Activated T-helper 17 cell treated with anti-CD3 and anti-CD28 coated beads, Interleukin-2, amount 50 U/mL, for 72 hours (primary cell): ENCODE measurements at regions not wholly inside any gene's neighbourhood (a gene's known extent, or its start where the extent isn't known, plus 50 kb on each side); places are given as distances from the start of the nearest gene placed in this dataset.

Experiments used
- ATAC-seq: fragments of 150-1000 bp; cut with Tn5 transposase; replicated peaks from 2 replicates; pipeline ENCODE4 v1.10.0; 2021; ENCODE audit warnings: mild to moderate bottlenecking, moderate library complexity
- H3K27ac Mint-ChIP-seq: one replicate; pipeline ENCODE4 v1.8.0; 2022; ENCODE audit warnings: mixed read lengths
- H3K27me3 Mint-ChIP-seq: one replicate; pipeline ENCODE4 v1.8.0; 2022; ENCODE audit warnings: mixed read lengths
- H3K36me3 Mint-ChIP-seq: one replicate; pipeline ENCODE4 v1.8.0; 2022; ENCODE audit warnings: low read depth, mild to moderate bottlenecking, mixed read lengths
- H3K4me1 Mint-ChIP-seq: one replicate; pipeline ENCODE4 v1.8.0; 2022; ENCODE audit warnings: mixed read lengths
- H3K4me3 Mint-ChIP-seq: one replicate; pipeline ENCODE4 v1.8.0; 2022; ENCODE audit warnings: mild to moderate bottlenecking, mixed read lengths
- H3K9me3 Mint-ChIP-seq: one replicate; pipeline ENCODE4 v1.8.0; 2022; ENCODE audit warnings: mixed read lengths

DNA sequence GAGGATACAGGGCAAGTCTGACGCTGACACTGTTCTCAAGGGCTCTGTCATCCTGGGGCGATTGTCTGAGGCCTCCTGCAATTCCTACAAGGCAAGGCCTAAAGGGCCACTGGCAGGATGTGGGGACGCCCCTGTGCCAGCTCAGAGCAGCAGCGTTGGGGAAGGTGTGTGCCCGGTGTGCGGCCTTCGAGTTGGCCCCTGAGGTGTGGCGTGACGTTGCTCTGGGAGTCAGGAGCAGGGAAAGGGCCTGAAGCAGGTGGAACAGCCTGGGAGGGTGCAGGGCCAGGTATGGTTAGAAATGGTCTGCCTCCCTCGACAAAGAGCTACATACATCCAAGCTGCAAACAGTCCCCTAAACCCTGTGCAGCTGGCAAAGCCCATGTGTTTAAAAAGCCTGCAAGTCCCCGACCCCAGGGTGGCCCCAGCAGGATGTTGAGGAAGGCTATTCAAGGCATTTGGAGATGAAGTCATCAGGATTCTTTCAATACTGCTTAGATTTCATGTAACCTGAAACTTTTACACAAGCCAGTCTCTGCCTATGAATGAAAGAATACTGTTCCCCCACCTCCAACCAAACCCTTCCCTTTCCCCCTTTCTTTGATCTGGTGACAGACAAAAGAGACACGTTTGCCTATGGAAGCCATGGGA is 142.5 kb upstream of the TNS3 start:
- Mint-ChIP-seq H3K27me3 (no peaks in the 10 kb centered on the region), H3K9me3 (no peaks in the 10 kb centered on the region), H3K27ac (no peak overlapping the region), H3K4me1 (no peaks in the 10 kb centered on the region), H3K4me3 (no peak overlapping the region), H3K36me3 (no peaks in the 10 kb centered on the region)
- no peak for ATAC-seq

DNA sequence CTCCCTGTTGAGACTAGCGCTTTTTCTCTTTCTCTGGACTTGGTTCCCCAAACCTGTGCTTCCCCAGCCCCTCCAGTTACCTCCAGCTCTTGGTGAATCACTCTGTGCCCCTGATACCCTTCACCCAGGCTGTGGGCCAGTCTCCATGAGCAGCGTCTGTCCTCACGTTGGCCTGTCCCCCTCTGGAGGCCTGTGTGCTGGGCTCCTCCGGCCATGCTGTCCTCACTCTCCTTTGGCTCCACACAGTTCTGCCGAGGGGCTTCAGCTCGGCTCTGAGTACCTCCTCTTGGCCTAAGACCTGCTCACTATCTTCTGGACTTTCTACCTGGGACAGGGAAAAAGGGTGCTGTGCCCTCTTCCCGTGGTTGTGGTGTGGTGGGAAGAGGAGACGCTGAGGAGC is 140.2 kb upstream of the TNS3 start:
- Mint-ChIP-seq H3K4me1 (no peaks in the 10 kb centered on the region), H3K27ac (no peak overlapping the region), H3K9me3 (no peaks in the 10 kb centered on the region), H3K4me3 (no peak overlapping the region), H3K36me3 (no peaks in the 10 kb centered on the region), H3K27me3 (no peaks in the 10 kb centered on the region)
- ATAC-seq = no peak

GRCh38 chr7:47721670-47722069 is 139.8 kb upstream of the TNS3 start:
- H3K9me3 Mint-ChIP-seq = no peaks in the 10 kb centered on the region
- no peaks in the 10 kb centered on the region for H3K27me3 Mint-ChIP-seq
- no peak for ATAC-seq
- no peak overlapping the region for H3K27ac Mint-ChIP-seq
- no peaks in the 10 kb centered on the region for H3K4me1 Mint-ChIP-seq
- H3K36me3 Mint-ChIP-seq = no peaks in the 10 kb centered on the region
- H3K4me3 Mint-ChIP-seq = no peak overlapping the region

DNA sequence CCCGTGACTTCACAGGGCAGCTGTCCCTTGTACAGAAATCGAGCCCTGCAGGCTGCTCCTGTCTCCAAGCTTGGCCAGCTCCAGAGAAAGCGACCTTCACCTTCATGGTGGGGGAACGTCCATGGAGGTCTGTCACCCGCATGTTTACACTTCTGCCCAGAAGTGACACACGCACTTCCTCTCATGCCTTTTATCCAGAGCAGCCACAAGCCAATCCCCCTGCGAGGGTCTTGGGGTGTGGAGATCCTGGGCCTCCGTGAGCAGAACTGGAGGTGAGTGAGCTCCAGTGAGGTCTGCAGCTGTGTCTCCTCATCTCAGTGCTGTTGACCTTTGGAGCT is 139.0 kb upstream of the TNS3 start:
- no peak for ATAC-seq
- Mint-ChIP-seq H3K27me3 (no peaks in the 10 kb centered on the region), H3K9me3 (no peaks in the 10 kb centered on the region), H3K4me3 (no peak overlapping the region), H3K4me1 (no peaks in the 10 kb centered on the region), H3K27ac (no peak overlapping the region), H3K36me3 (no peaks in the 10 kb centered on the region)

DNA sequence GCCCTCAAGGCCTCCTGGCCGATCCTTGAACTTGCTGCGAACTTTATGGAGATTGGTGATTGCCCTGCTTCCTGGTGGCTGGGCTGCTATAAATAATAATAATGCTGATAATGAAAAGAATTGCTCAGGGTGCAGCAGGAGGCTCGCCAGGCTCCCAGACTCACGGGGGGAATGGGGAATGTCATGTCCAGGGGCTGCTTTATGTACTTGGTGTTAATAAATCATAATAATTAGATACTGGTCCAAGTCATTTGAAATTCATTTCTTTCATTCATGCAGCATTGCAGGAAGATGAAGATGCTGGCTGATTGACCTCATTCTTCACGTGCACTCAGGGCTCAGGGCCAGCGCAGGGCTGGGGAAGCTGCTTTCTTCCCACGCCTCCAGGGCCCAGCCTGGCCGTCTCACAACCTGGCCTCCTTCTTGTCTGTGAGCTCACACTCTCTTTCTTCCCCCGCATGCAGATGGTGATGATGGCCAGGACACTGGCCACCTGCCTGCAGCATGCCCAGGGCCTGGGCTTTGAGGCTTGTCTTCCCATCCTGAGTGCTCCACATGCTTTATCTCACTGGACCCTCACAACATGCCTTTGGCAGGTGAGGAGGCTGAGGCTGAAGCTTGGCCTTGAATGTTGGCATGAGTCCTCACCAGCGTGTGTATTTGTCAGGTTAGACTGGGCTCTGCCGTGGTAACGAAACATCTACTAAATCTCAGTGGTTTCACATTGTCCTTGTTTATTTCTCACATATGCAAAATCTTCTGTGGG is 138.4 kb upstream of the TNS3 start:
- no peaks in the 10 kb centered on the region for H3K9me3 Mint-ChIP-seq
- no peak for ATAC-seq
- H3K27me3 Mint-ChIP-seq = no peaks in the 10 kb centered on the region
- no peaks in the 10 kb centered on the region for H3K4me1 Mint-ChIP-seq
- no peak overlapping the region for H3K27ac Mint-ChIP-seq
- H3K36me3 Mint-ChIP-seq = no peaks in the 10 kb centered on the region
- H3K4me3 Mint-ChIP-seq = no peak overlapping the region

GRCh38 chr7:47719675-47720074 is 137.8 kb upstream of the TNS3 start:
- no peak overlapping the region for H3K4me3 Mint-ChIP-seq
- H3K36me3 Mint-ChIP-seq = no peaks in the 10 kb centered on the region
- no peaks in the 10 kb centered on the region for H3K9me3 Mint-ChIP-seq
- H3K27me3 Mint-ChIP-seq = no peaks in the 10 kb centered on the region
- no peak overlapping the region for H3K27ac Mint-ChIP-seq
- no peaks in the 10 kb centered on the region for H3K4me1 Mint-ChIP-seq
- no peak for ATAC-seq

- Mint-ChIP-seq H3K4me3 (no peak overlapping the region), H3K27me3 (no peaks in the 10 kb centered on the region), H3K27ac (no peak overlapping the region), H3K4me1 (no peaks in the 10 kb centered on the region), H3K9me3 (no peaks in the 10 kb centered on the region), H3K36me3 (no peaks in the 10 kb centered on the region)
- no peak for ATAC-seq
Measured at GRCh38 chr7:47715631-47716068, 133.7 kb upstream of the TNS3 start.

DNA sequence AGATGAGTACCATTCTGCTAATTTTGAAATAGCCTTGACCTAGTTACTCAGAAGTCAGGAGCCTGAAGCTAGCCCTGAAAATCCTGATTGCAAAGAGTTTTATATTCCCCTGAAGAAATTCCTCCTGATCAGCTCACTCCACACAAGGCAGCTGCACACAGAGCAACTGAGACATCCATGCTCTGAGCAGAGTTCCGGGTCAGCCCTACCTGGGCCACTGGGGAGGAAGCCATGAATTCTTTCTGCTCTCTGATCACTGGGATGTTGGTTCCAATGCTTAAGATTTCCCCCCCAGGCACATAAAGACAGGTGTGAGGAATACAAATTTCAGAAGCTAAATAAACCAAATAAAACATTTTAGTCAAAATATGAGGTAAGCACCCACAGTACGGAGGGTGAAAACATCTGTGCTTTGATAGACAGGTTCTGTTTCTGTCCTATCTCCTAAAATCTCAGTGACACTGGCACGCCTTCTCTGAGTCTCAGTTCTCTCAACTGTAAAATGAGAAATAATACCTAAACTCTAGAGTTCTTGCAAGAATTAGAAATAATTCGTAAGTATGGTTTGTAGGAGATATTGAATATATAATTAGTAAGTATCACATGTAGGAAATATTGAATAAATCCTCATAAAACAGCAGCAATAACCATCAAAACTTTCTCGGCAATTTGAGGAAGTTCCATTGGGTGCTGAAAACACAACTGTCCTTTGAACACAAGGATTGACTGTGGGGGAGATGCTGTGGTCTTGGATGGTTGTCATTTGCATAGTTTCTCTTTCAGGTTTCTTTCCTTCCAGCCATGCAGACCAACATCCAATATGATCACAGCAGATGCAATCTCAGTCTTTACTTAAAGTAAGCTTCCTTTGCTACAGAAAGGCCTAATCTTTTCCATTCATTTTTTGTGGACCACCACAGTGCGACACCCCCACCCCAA is 133.0 kb upstream of the TNS3 start:
- Mint-ChIP-seq H3K4me1 (no peaks in the 10 kb centered on the region), H3K27me3 (no peaks in the 10 kb centered on the region), H3K36me3 (no peaks in the 10 kb centered on the region), H3K9me3 (no peaks in the 10 kb centered on the region), H3K27ac (no peak overlapping the region), H3K4me3 (no peak overlapping the region)
- ATAC-seq = no peak

DNA sequence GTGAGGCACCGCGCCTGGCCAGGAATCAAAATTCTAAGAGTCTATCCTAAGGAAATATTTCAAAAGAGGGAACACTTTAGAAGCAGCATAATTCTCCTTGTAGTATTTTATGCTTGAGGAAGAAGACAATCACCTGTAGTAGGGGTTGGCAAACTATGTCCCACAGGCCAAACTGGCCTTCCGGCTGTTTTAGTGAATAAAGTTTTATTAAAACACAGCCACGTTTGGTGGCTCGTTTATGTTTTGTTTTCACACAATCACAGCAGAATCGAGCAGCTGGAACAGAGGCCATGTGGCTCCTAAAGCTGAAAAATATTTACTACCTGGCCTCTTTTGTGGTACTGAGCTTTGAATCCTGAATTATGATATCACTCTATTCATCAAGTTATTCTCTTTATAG is 131.7 kb upstream of the TNS3 start:
- no peaks in the 10 kb centered on the region for H3K4me1 Mint-ChIP-seq
- ATAC-seq = no peak
- no peaks in the 10 kb centered on the region for H3K9me3 Mint-ChIP-seq
- no peak overlapping the region for H3K27ac Mint-ChIP-seq
- H3K4me3 Mint-ChIP-seq = no peak overlapping the region
- H3K27me3 Mint-ChIP-seq = no peaks in the 10 kb centered on the region
- H3K36me3 Mint-ChIP-seq = no peaks in the 10 kb centered on the region

GRCh38 chr7:47712416-47712815 is 130.5 kb upstream of the TNS3 start:
- ATAC-seq = no peak
- no peak overlapping the region for H3K27ac Mint-ChIP-seq
- no peaks in the 10 kb centered on the region for H3K9me3 Mint-ChIP-seq
- H3K27me3 Mint-ChIP-seq = no peaks in the 10 kb centered on the region
- no peaks in the 10 kb centered on the region for H3K36me3 Mint-ChIP-seq
- H3K4me1 Mint-ChIP-seq = no peaks in the 10 kb centered on the region
- no peak overlapping the region for H3K4me3 Mint-ChIP-seq

- Mint-ChIP-seq H3K9me3 (no peaks in the 10 kb centered on the region), H3K4me3 (no peak overlapping the region), H3K27me3 (no peaks in the 10 kb centered on the region), H3K36me3 (no peaks in the 10 kb centered on the region), H3K27ac (no peak overlapping the region), H3K4me1 (no peaks in the 10 kb centered on the region)
- no peak for ATAC-seq
Measured at GRCh38 chr7:47711776-47712175, 129.9 kb upstream of the TNS3 start.

DNA sequence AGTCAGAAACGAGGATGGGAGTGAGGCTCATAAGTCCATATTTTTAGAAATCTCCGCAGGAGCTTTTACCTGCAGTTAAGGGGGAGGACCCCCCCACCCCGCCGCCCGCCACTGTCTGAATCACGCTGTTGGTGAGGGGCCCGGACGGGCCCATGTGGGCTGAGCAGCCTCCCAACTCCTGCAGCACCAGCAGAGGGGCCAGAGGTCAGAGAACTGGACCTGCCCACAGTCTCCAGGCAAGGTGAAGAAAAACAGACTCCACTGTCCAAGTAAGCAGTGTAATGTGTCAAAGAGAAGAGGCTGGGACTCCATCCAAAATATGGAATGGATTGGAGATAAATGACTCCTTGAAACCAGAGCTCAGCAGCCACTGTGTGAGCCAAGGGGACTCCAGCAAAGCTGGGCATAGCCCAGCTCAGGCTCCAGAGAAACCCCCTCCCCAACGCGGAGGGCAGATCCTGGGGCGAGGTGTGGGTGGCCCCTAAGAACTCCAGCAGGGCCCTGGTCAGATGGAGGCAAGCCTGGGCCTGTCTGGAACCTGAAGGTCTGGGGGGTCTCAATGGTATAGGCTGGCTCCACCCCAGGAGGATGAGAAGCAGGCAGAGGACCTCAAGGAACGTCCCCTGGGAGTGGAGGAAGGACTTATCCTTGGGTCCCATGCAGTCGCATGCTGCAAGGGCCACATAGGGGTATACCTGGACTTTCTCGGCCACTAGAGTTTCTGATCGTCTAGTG is 128.5 kb upstream of the TNS3 start:
- Mint-ChIP-seq H3K4me1 (no peaks in the 10 kb centered on the region), H3K36me3 (no peaks in the 10 kb centered on the region), H3K9me3 (no peaks in the 10 kb centered on the region), H3K4me3 (no peak overlapping the region), H3K27ac (no peak overlapping the region), H3K27me3 (no peaks in the 10 kb centered on the region)
- ATAC-seq = no peak

DNA sequence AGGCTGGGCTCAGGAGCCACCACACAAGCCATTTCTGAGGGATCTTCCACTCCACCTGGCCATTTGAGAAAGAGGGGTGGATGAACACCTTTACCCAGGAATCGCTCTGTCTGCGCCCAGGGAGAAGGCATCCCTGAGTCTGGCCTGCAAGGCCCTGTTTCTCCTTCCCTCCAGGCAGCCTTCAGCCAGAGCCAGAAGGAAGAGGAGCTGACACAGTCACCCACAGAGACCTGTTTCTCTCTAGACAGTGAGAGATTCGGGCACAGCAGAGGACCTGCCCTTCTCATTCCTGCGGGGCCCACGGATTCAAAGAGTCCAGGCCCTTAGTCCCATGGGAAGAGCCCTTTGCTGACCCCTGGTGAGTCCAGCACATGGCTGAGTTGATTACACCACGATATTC is 127.5 kb upstream of the TNS3 start:
- Mint-ChIP-seq H3K9me3 (no peaks in the 10 kb centered on the region), H3K36me3 (no peaks in the 10 kb centered on the region), H3K27me3 (no peaks in the 10 kb centered on the region), H3K4me1 (no peaks in the 10 kb centered on the region), H3K4me3 (no peak overlapping the region), H3K27ac (no peak overlapping the region)
- ATAC-seq = no peak

DNA sequence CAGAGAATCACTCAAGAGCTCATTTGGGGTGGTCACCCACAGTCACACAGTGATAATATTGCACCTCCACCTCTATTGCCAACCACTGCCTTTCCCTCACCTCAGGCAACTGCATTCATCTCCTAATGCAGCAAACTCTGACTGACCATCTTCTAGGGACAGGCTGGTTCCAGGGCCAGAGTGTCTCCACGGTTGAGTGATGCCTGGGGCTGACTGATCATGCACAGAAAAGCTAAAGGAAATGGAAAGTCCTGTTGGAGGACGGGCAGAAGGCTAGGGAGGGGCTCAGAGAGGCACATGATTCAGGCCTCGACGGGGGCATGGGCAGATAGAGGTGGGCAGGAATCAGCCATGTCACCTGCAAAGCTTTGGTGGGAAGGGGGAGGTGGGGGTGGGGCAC is 127.1 kb upstream of the TNS3 start:
- H3K9me3 Mint-ChIP-seq = no peaks in the 10 kb centered on the region
- H3K36me3 Mint-ChIP-seq = no peaks in the 10 kb centered on the region
- no peak for ATAC-seq
- H3K27me3 Mint-ChIP-seq = no peaks in the 10 kb centered on the region
- no peak overlapping the region for H3K27ac Mint-ChIP-seq
- H3K4me3 Mint-ChIP-seq = no peak overlapping the region
- H3K4me1 Mint-ChIP-seq = no peaks in the 10 kb centered on the region
